ENCODE measurements at regions not wholly inside any gene's neighbourhood (a gene's known extent, or its start where the extent isn't known, plus 50 kb on each side); places are given as distances from the start of the nearest gene placed in this dataset.
"Not testable (repeated sequence)": the region's sequence is repeated elsewhere in the genome, so short reads cannot be mapped to it uniquely, and the experiment has no call there.

DNA sequence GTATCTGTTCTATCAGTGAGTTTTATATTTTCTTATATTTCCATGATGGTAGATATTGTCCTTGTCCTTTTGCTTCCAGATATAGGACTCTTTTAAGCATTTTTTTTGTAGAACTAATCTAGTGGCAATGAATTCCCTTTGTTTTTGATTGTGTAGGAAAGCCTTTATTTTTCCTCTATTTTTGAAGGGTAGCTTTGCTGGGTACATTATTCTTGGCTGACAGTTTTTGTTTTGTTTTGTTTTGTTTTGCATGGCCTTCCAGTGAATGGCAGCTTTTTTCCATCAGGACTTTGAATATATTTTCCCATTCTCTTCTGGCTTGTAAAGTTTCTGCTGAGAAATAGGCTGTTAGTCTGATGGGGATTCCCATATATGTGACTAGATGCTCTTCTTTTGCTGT is 70.2 kb upstream of the MUCL1 start:
- DNase-seq (ENCODE audit: low spot score) (no peak), ATAC-seq (ENCODE audit: low read depth) (no peak)
- no peak for TF ChIP-seq CTCF (IDR thresholded peaks at IDR 0.05; ENCODE audit: poor library complexity, severe bottlenecking)
- Histone ChIP-seq H3K27me3 (ENCODE audit: insufficient read depth, poor library complexity, severe bottlenecking) (no peaks in the 10 kb centered on the region), H3K9me3 (ENCODE audit: severe bottlenecking) (peaks cover 4% of the 10 kb centered on the region), H3K4me3 (ENCODE audit: severe bottlenecking) (no peak overlapping the region), H3K27ac (ENCODE audit: poor library complexity, severe bottlenecking) (no peak overlapping the region), H3K4me1 (ENCODE audit: insufficient read depth, poor library complexity, severe bottlenecking) (no peaks in the 10 kb centered on the region), H3K36me3 (ENCODE audit: low read depth) (no peaks in the 10 kb centered on the region)

GRCh38 chr12:54777031-54777430 is 77.3 kb upstream of the MUCL1 start:
- ATAC-seq (ENCODE audit: low read depth); H3K4me3 ChIP-seq (ENCODE audit: severe bottlenecking); H3K9me3 ChIP-seq (ENCODE audit: severe bottlenecking); H3K4me1 ChIP-seq (ENCODE audit: insufficient read depth, poor library complexity, severe bottlenecking); H3K27ac ChIP-seq (ENCODE audit: poor library complexity, severe bottlenecking); H3K27me3 ChIP-seq (ENCODE audit: insufficient read depth, poor library complexity, severe bottlenecking); DNase-seq (ENCODE audit: low spot score); H3K36me3 ChIP-seq (ENCODE audit: low read depth): not testable (repeated sequence)

DNA sequence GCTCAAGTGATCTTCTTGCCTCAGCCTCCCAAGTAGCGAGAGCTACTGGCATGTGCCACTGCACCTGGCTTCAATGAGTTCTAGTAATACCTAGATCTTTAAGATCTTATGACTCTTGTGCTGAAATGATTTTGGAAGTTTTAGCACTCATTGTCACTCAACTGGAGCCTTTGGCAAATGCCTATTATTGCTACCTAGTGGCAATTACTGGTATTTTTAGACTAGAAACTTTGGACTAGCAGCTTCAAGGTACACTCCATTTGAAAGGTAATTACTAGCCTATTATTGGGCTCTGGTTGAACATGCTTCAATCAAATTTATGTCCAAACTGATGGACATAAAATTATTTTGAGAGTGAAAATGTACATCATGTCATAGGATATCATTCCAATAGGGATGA is 80.7 kb upstream of the MUCL1 start:
- no peak for DNase-seq (ENCODE audit: low spot score)
- no peaks in the 10 kb centered on the region for H3K36me3 ChIP-seq (ENCODE audit: low read depth)
- ATAC-seq (ENCODE audit: low read depth), result no peak
- no peak for TF ChIP-seq CTCF (IDR thresholded peaks at IDR 0.05; ENCODE audit: poor library complexity, severe bottlenecking)
- H3K27ac ChIP-seq (ENCODE audit: poor library complexity, severe bottlenecking), result no peak overlapping the region
- H3K4me3 ChIP-seq (ENCODE audit: severe bottlenecking), result no peak overlapping the region
- H3K9me3 ChIP-seq (ENCODE audit: severe bottlenecking), result no peaks in the 10 kb centered on the region
- no peaks in the 10 kb centered on the region for H3K4me1 ChIP-seq (ENCODE audit: insufficient read depth, poor library complexity, severe bottlenecking)
- H3K27me3 ChIP-seq (ENCODE audit: insufficient read depth, poor library complexity, severe bottlenecking), result peaks cover 4% of the 10 kb centered on the region

- Histone ChIP-seq H3K27ac (ENCODE audit: poor library complexity, severe bottlenecking) (no peak overlapping the region), H3K36me3 (ENCODE audit: low read depth) (no peaks in the 10 kb centered on the region), H3K27me3 (ENCODE audit: insufficient read depth, poor library complexity, severe bottlenecking) (no peaks in the 10 kb centered on the region), H3K9me3 (ENCODE audit: severe bottlenecking) (no peaks in the 10 kb centered on the region), H3K4me1 (ENCODE audit: insufficient read depth, poor library complexity, severe bottlenecking) (no peaks in the 10 kb centered on the region), H3K4me3 (ENCODE audit: severe bottlenecking) (no peak overlapping the region)
- TF ChIP-seq CTCF (IDR thresholded peaks at IDR 0.05; ENCODE audit: poor library complexity, severe bottlenecking), result no peak
- DNase-seq (ENCODE audit: low spot score) (no peak), ATAC-seq (ENCODE audit: low read depth) (no peak)
Observed at GRCh38 chr12:54765652-54766051, 88.7 kb upstream of the MUCL1 start.

DNA sequence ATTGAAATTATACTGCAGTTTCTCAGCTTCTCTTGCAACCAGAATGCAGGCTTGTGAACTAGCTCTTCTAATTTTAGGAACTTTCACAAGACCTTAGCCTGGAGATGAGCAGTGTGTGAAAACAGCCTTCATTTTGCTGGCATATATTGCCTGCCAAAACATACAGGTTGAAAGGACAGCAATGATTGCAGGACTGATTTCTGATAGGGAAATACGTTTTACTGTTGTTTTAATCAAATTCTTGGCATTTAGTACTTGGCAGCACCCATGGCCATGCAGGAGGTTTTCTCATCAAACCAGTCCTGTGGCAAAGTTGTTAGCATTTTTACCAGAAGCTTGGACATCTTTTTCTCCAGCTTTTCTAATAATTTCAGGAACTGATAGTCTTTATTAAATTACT is 91.9 kb upstream of the MUCL1 start:
- Histone ChIP-seq H3K4me3 (ENCODE audit: severe bottlenecking) (no peak overlapping the region), H3K9me3 (ENCODE audit: severe bottlenecking) (no peaks in the 10 kb centered on the region), H3K27me3 (ENCODE audit: insufficient read depth, poor library complexity, severe bottlenecking) (no peaks in the 10 kb centered on the region), H3K27ac (ENCODE audit: poor library complexity, severe bottlenecking) (no peak overlapping the region), H3K36me3 (ENCODE audit: low read depth) (no peaks in the 10 kb centered on the region), H3K4me1 (ENCODE audit: insufficient read depth, poor library complexity, severe bottlenecking) (no peaks in the 10 kb centered on the region)
- TF ChIP-seq CTCF (IDR thresholded peaks at IDR 0.05; ENCODE audit: poor library complexity, severe bottlenecking), result no peak
- ATAC-seq (ENCODE audit: low read depth) (no peak), DNase-seq (ENCODE audit: low spot score) (no peak)

All from RWPE2 (cell line).